ENCODE measurements at regions not wholly inside any gene's neighbourhood (a gene's known extent, or its start where the extent isn't known, plus 50 kb on each side); places are given as distances from the start of the nearest gene placed in this dataset.
A peak's percentile ranks its signal among the peaks of the same experiment; 100 is the strongest.
"Not testable (repeated sequence)": the region's sequence is repeated elsewhere in the genome, so short reads cannot be mapped to it uniquely, and the experiment has no call there.

DNA sequence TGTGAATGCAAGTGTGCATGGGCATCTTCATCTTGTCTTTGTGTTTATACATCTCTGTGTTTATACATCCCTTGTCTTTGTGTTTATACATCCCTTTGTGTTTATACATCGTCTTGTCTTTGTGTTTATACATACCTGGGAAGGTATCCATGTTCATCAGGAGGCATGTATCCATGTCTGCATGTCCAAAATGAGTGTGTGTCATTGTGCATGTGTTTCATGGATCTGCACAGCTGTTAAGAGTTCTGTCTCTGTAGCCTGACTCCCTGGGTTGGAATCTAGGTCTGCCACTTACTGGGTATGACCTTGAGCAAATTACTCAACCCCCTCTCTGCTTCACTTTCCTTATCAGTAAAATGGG, 50.1 kb upstream of the SIRPA start:
- no peak for DNase-seq

GRCh38 chr20:1844325-1845162, 50.7 kb upstream of the SIRPA start:
- DNase-seq: peak; percentile 27

DNA sequence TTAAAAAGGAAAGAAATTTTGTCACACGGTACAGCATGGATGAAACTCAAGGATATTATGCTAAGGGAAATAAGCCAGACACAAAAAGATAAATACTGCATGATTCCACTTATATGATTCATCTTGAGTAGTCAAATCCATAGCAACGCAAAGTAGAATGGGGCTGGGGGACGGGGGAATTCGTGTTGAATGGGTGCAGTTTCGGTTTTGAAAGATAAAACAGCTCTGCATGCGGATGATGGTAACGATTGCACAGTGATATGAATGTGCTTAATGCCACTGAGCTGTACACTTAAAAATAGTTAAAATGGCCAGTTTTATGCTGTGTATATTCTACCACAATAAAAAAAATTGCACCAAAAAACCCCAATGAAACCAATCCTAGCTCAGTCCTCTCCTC, 52.9 kb upstream of the SIRPA start:
- DNase-seq: no peak

- no peak for DNase-seq
Observed at GRCh38 chr20:1841554-1842140, 53.6 kb upstream of the SIRPA start.

- DNase-seq: no peak
Observed at GRCh38 chr20:1840817-1841553, 54.2 kb upstream of the SIRPA start.

DNA sequence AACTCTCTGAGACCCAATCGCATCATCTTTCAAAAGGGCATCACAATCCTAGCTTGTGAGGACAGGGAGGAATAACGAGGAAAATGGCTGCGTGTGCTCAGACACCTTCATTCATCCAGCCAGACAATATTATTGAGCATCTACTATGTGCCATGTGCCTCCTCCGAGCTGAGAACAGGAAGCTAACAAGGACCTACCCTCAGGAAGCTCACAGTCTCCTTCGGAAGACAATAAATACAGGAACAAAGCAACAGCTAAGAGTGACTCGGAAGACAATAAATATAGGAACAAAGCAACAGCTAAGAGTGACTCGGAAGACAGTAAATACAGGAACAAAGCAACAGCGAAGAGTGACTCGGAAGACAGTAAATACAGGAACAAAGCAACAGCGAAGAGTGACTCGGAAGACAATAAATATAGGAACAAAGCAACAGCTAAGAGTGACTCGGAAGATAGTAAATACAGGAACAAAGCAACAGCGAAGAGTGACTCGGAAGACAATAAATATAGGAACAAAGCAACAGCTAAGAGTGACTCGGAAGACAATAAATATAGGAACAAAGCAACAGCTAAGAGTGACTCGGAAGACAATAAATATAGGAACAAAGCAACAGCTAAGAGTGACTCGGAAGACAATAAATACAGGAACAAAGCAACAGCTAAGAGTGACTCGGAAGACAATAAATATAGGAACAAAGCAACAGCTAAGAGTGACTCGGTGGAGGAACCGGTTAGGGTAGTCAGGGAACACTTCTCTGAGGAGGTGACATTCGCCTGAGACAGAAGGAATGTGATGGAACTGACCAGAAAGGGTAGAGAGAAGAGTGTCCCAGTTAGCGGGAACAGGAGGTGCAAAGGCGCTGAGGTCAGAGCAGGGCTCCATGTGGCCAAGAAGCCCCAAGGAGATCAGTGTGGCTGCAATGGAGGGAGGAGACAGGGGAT, 55.6 kb upstream of the SIRPA start:
- DNase-seq: not testable (repeated sequence)

DNA sequence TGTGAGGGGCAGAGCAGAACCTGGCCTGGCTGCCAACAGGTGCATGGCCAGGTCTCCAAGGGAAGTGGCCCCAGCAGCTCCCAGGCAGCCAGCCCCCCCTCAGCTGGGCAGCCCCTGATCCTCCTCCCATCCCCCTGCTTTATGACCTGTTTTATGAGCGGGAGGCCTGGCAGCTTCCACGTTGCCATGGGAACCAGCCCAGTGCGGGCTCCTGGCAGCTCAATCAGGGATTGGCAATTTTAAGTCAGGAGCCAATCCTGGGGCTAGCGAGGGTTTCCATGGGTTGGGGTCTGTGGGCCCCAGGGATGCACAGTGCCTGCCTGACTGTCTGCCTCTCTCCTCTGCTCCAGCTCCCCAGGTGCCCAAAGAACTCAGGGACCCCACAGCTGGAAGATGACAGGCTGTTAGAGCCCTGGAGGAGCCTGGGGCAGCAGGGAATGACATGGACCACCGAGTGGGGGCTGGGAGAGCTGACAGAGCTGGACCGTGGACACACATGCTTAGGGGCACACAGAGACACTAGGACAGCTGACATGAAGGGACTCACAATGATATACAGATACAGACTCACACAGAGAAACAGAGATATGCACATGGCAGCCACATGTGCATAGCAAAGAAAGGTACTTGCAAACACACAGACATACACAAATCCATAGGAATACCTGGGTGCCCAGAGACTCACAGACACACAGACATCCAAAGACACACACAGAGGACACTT, 56.5 kb upstream of the SIRPA start:
- no peak for DNase-seq

- no peak for DNase-seq
Observed at GRCh38 chr20:1835186-1836035, 59.8 kb upstream of the SIRPA start.

- DNase-seq: no peak
Observed at GRCh38 chr20:1833728-1834726, 61.2 kb upstream of the SIRPA start.

- DNase-seq: no peak
Observed at GRCh38 chr20:1833216-1833615, 62.0 kb upstream of the SIRPA start.

DNA sequence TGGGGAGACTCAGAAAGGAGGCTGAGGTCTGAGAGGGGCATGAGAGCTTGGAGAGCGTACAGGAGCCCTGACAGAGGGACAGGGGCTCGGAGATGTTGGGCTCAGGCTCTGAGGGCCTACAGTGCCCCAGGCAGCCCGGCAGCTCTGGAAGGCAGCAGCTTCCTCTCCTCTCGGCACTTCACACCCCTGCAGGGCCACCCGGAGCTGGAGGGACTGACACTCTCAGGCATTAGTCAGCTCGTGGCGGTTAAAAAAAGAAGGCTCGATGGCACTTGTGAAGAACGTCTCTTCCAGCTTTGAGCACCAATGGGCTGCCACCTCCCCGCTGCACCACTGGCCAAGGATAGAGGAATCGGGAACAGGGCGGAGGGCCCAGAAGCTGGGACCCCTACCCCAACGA, 62.6 kb upstream of the SIRPA start:
- no peak for DNase-seq

DNA sequence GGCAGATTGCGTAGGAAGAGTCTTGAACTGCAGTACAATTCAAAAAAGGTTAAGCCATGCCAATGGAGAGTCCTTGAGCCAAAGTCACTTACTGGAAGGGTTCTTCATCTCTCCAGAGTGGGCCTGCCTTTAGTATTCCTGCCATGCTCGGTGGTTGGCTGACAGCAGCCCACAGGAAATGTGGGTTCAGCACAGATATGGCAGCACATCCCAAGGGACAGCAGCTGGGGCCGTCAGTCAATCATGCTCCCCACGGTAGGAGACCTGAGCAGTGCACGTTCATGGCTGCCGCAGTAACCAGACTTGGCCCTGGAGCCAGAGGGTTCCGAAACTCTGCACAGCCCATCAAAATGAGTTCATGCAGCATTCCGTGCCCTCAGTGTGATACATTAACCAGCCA, 63.6 kb upstream of the SIRPA start:
- no peak for DNase-seq

DNA sequence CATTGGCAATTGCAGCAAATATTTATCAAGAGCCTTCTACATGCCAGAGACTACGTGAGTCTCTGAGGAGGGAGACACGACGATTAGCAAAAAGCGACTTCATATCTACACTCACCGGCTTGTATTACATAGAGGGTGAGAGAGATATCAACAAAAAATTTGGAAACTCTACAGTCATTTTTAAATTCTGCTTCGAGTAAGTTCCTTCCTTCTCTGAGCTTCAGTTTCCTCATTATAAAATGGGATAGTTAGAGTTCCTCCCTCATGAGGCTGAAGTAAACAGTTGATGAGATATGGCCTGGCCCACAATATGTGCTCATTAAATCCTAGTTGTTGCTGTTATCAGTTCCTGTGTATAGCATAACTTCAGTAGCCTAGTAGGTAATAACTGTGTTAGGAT, 64.1 kb upstream of the SIRPA start:
- no peak for DNase-seq

- no peak for DNase-seq
Observed at GRCh38 chr20:1830240-1830639, 65.0 kb upstream of the SIRPA start.

DNA sequence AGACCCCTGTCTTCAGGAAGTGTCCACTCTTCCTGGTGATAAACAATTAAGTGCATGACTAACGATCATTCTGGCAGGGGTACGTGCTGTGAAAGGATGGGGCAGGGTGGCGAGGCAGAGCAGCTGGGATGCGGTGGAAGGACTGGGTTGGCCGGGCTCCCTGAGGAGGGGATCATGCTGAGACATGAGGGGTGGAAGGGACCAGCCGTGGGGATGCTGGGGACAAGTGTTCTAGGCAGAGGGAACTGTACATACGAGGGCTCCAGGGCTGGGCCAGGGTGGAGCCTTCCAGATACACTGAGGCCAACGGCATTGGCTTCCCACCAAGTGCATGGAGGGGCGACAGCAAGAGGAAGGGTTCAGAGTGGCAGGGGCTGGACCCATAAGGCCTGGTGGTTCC, 65.7 kb upstream of the SIRPA start:
- DNase-seq: no peak

DNA sequence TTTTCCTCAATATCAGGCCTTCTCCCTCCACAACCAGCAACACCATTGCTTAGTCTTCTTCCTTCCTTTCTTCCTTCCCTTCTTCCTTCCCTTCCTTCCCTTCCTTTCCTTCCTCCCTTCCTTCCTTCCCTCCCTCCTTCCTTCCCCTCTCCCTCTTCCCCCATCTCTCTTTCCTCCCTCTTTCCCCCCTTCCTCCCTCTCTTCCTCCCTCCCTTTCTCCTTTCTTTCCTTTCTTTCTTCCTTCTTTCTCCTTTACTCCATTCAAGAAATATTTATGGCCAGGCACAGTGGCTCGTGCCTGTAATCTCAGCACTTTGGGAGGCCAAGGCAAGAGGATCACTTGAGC, 66.4 kb upstream of the SIRPA start:
- no peak for DNase-seq

GRCh38 chr20:1827974-1828785, 67.0 kb upstream of the SIRPA start:
- no peak for DNase-seq

- DNase-seq: no peak
Observed at GRCh38 chr20:1827510-1827973, 67.7 kb upstream of the SIRPA start.

DNA sequence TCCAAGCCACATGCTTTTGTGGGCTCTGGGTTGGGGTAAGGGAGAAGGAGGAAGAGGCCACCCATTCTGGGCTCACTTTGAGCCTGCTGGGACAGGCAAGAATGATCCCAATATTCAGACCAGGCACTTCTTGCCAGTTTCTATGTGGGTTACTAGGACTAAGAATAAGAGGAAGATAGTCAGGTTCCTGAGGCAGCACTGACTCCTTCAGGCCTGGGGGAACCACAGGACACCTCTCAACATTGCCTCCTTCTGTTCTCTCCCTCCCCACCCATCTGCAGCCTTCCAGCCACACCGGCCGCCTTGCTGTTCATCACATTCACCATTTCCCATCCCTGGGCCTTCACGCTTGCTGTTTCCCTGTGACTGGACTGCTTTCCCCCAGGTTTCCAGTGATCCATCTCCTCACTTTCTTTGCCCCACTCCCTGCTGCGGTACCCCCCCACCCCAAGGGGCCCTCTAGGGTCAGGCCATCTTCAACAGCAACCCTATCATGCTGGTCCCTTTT, 69.2 kb upstream of the SIRPA start:
- no peak for DNase-seq
